Loucy (cell line): ENCODE measurements at regions not wholly inside any gene's neighbourhood (a gene's known extent, or its start where the extent isn't known, plus 50 kb on each side); places are given as distances from the start of the nearest gene placed in this dataset.

ENCODE experiments used
- EZH2phosphoT487 ChIP-seq: fragments of 200-600 bp; IDR thresholded peaks from 2 replicates; pipeline ENCODE4 v1.6.1; 2018; ENCODE audit warnings: antibody characterized with exemption, mild to moderate bottlenecking, moderate library complexity, borderline replicate concordance
- TF ChIP-seq, protein P1 (sequence below): fragments of 200-600 bp; sonication (generic); conservative IDR thresholded peaks from 2 replicates; pipeline ENCODE4 v1.5.1; 2014; ENCODE audit warnings: mild to moderate bottlenecking, antibody characterized with exemption, low read length

DNA sequence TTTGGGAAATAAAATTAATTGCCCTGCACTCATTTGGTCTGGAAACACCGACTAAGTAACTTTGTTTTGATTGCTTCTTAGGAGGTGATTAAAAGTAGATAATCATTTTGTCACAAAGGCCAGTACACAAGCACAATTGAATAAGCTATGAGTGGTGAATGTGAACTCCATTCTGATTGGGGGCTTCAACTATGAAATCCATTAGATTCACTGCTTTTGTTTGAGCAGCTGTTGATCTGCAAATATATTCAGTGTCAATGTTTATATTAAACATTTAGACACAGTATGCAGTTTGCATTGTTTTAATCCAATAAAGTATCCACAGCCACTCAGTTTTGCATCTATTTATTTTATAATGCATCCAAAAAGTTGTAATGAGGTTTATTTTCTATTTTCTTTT is 817.5 kb downstream of the CDH11 start:
- TF ChIP-seq, protein P1, sequence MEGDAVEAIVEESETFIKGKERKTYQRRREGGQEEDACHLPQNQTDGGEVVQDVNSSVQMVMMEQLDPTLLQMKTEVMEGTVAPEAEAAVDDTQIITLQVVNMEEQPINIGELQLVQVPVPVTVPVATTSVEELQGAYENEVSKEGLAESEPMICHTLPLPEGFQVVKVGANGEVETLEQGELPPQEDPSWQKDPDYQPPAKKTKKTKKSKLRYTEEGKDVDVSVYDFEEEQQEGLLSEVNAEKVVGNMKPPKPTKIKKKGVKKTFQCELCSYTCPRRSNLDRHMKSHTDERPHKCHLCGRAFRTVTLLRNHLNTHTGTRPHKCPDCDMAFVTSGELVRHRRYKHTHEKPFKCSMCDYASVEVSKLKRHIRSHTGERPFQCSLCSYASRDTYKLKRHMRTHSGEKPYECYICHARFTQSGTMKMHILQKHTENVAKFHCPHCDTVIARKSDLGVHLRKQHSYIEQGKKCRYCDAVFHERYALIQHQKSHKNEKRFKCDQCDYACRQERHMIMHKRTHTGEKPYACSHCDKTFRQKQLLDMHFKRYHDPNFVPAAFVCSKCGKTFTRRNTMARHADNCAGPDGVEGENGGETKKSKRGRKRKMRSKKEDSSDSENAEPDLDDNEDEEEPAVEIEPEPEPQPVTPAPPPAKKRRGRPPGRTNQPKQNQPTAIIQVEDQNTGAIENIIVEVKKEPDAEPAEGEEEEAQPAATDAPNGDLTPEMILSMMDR: no peak
- TF ChIP-seq EZH2phosphoT487: no peak
